ENCODE measurements at regions not wholly inside any gene's neighbourhood (a gene's known extent, or its start where the extent isn't known, plus 50 kb on each side); places are given as distances from the start of the nearest gene placed in this dataset.
"Not testable (repeated sequence)": the region's sequence is repeated elsewhere in the genome, so short reads cannot be mapped to it uniquely, and the experiment has no call there.

DNA sequence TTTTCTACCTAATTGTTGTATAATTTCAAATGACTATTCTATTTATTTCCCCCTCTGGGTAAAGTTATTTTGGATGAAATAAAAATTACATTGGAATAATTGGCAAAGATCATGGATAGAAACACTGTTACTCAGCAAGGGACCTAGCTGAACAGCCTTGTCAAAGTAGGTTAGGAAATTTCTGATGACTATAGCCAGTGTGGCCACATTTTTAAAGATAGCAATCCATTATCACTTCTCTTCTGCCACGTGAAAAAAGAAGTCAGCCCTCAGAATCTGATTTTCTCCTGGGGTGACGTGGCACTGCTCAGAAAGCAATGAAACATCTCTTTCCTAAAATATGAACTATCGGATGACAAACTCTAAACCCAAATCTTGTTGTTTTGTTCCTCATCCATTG, 784.2 kb upstream of the RIOK2 start:
- no peak for DNase-seq

DNA sequence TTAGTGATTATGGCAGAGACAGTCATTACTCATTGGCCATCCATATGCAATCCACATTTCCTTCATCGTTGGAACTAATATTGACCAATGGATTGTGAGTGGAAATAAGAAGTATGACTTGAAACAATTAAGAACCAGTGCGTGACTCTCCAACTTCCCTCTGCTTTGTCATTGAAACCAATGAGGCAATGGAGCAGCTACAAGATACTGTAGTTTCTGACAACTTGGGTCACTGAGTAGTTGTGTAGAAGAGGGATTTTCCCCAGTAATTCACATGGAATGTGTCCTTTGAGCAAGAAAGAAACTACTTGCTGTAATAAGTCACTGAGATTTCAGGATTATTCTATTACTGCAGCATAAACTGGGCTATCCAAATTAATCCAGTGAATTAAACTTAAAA, 785.3 kb upstream of the RIOK2 start:
- DNase-seq = no peak

DNA sequence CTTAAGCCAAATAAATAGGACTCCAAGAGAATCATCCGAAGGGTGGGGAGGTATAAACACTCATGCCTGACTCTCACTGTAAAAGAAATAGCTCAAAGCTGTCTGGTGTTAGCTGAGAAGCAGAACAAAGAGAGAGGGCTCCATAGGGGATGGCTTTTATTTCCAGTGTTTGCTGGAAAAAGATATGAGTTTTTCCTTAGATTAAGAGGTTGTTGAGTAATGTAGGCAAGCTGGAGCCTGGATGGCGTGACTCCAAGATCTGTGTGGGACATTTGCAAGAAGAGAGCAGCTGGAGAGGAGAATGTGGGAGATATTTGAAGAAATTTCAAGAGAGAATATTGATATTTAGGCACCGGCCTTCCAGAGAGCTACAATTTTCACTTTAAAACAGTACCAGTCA, 793.7 kb upstream of the RGMB start:
- DNase-seq = no peak

DNA sequence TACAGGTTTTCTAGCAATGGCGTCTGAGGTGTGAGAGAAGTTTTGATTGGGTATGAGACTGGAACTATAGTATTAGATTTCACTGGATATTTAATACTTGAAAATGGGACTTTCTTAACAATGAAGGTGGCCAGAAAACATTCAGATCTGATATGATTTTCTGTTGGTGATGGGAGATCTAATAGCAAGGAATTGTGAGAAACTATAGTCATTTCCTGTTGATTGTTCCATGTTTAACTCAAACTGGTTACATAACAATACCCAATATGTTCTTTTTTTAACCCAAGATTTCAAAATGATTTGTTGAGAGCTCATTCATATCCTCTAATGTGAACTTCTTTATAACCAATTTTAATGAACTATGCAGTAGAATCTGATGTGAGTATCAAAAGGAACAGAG, 793.2 kb upstream of the RGMB start:
- no peak for DNase-seq

DNA sequence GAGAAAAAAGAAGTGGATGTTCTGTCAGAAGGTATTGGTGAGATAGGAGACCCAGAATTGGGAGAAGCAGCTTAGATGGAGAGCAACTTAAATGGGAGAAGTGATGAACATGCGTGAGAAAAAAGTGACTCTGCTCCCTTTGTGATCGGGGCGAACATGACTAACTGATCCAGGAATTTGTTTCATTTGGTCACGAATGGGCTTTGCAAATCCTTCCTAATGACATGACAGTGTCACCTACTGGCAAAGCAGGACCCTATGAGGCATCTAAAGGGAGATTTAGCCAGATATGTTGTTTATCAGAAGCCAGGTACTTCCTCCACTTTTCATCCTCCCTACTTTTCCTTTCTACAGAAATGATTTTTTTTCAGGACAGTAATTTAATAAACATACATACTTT, 787.4 kb upstream of the RGMB start:
- no peak for DNase-seq

DNA sequence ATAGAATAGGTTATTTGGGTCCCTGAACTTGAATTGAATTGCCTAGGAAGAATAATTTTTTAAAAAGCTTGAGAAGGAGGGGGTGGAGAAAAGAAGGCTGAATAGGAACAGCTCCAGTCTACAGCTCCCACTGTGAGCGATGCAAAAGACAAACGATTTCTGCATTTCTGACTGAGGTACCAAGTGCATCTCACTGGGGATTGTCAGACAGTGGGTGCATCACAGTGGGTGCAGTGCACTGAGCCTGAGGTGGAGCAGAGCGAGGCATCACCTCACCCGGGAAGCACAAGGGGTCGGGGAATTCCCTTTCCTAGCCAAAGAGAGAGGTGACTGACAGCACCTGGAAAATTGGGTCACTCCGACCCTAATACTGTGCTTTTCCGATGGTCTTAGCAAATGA, 782.2 kb upstream of the RGMB start:
- DNase-seq = no peak

DNA sequence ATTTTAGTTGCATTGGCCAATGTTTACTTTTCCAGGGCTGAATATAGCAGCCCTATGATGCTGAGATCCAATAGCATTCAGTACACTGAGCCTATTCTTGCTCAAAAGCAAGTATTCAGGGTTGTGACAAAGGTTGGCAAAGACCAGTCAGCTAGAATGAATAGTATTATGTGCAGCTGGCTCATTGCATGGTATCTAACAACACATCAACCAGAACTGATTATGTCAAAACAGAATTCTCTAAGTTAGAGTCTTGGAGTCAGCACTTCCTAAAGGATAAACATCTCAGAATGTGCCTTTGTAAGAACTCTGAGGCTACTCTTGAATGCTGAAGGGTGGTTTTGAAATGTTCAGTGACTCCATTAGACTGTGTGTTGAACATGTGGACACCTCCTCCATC, 774.5 kb upstream of the RGMB start:
- DNase-seq = no peak

DNA sequence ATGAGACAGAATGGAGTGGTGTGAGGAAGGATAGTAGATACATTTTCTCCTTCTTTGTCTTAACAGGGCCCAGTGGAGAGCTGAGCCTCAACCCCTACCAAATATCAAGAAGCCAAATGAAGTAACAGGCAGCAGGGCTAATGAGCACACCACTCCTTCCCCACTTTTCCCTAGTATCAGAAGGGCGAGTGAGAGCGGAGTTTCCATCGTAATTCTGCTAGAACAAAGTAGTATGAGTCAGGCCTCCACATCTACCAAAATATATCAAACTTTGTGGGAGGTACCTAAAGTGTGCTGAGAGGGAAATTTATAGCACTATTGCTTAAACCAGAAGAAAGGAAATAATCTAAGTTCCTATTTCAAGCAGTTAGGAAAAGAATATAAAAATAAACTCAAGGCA, 769.0 kb upstream of the RGMB start:
- peak; percentile 67 for DNase-seq

DNA sequence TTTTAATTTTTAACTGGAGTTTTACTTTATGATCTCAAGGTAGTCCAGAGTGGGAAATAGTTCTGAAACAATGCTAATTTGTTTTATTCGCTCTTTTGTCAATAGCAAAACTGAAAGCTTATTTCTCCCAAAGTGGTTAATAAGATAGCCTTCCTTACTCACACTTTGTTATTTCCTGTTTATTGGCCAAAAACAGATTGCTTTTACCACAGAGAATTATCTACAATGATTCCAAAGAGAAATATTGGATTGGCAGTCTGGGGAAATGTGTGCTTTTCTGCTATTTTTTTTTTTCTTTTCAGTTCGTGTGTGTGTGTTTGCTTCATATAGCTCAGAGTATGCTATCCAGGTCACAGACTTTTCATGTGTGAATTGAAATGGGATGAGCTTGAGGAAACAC, 756.7 kb upstream of the RGMB start:
- no peak for DNase-seq

DNA sequence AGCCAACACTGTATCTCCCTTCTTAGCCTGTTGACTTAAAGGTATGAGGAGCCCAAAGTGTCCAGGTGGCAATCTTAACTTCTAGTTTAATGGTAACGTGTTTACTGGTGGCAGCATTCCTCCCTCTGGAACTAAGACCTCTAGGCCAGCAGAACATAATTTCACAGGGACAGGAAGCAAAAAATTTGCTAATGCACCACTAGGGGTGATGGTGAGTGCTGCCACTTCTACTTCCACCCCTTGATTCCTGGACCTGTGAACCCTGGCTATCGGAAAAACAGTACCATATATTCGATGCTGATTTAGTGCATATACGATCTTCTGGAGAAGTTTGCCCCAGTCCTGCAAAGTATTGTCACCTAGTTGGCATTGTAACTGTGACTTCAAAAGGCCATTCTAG, 743.2 kb upstream of the RGMB start:
- not testable (repeated sequence) for DNase-seq

DNA sequence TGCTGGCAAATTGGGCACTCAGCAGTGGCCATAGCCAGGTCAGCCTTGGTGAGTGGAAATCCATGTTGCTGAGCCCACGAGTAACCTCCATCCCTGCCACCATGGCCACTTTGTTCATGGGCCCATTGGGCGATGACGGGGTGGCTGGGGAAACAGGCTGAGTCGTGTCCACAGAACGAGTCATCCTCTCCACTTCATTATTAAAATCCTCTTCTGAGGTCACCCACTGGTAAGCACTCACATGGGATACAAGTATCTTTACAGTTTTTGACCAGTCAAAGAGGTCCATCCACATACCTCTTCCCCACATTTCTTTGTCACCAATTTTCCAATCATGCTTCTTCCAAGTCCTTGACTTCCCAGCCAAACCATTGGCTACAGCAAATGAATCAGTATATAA, 742.4 kb upstream of the RGMB start:
- not testable (repeated sequence) for DNase-seq

DNA sequence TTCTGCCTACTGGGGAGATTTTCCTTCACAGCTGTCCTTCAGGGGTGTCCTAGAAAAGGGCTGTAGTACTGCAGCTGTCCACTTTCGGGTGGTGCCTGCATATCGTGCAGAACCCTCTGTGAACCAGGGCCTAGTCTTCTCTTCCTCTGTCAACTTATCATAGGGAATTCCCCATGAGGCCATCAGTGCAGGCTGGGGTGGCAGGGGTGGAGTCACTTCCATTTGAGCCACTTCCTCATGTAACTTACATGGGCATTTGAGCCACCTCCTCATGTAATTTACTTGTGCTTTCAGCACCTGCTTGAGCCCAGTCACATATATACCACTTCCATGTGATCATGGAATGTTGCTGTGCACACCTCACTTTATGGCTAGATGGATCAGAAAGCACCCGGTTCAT, 742.0 kb upstream of the RGMB start:
- DNase-seq = peak; percentile 16

DNA sequence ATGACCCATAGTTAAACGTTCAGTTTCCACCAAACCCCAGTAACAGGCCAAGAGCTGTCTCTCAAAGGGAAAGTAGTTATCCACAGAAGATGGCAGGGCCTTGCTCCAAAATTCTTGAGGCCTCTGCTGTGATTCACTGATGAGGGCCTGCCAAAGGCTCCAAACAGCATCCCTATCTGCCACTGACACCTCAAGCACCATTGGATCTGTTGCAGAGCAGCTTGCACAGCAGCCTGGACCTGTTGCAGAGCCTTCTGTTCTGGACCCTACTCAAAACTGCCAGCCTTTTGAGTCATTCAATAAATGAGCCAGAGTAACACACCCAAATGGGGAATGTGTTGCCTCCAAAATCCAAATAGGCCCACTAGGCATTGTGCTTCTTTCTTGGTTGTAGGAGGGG, 741.5 kb upstream of the RGMB start:
- no peak for DNase-seq

DNA sequence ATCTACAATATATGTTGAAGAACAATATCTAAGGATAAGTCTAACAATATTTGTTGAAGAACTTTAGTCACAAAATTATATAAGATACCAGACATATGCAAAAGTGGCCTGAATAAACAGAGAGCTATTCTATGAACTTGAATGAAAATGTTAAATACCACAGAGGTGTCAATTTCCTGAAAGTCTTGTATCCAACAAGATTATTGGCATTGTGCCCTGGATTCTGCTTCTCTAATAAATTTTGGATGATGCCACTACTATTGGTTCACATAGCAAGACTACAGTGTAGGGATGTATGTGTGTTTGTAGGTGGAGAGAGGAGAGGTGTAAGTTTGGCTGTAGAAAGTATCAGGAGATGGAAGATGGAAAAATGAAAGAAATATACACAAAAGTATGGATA, 731.8 kb upstream of the RGMB start:
- no peak for DNase-seq

DNA sequence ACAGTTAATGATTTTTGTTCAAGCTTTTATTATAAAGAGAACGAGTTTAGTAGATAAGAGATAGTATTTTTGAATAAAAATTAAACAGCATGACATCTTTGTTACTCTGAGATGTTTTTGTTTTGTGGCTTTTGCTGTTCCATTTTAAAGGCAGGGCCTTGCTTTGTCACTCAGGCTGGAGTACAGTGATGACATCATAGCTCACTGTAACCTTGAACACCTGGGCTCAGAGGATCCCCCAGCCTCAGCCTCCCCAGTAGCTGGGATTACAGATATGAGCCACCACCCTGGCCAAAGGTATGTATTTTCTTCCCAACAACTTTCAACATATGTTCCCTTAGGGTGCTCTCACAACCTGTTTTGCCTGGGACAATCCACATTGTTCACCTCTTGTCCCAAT, 730.9 kb upstream of the RGMB start:
- DNase-seq = no peak

DNA sequence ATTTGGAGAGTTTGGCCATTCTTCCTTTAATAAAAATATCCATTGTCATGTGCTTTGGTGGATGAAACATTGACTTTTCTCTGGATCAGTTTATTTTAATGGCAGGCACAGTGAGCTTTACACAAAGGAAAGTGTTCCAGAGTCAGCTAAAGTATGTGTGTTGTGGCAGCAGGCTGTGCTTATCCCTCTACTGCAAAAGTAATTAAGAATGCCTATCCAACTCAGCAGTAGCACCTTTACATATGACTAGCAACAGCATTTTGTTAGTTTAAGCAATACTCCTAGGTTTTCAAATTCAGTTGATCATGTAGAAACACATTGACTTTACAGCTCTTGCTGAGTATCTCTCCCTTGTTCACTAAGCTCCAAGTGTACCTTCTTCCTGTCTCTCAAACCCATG, 730.5 kb upstream of the RGMB start:
- DNase-seq = no peak

DNA sequence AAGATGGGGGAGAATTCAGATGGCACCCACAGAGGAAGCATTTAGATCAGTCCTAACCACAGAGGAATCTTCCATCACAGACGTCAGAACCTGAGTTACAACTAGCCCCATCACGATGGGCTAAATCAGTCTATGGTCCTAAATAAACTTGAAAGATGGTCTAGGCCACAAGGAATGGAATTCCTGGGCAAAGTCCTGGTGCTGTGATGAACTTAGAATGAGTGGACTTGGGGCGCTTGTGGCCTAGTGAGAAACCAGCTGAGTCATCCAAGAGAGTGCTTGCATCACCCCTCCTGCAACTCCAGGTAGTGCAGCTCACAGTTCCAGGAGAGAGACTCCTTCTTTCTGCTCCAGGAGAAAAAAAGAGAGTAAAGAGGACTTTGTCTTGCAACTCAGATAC, 722.9 kb upstream of the RGMB start:
- DNase-seq = no peak

DNA sequence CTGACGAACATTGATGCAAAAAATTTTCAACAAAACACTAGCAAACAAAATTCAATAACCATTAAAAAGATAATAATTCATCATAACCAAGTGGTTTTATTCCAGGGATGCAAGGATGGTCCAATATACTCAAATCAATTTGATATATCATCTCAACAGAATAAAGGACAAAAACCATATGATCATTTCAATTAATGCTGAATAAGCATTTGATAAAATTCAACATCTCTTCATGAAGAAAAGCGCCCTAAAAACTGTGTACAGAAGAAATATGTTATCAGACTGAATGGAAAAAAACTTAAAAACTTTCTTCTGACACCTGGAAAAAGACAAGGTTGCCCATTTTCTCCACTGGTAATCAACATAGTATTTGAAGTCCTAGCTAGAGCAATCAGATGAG, 720.3 kb upstream of the RGMB start:
- DNase-seq = no peak

DNA sequence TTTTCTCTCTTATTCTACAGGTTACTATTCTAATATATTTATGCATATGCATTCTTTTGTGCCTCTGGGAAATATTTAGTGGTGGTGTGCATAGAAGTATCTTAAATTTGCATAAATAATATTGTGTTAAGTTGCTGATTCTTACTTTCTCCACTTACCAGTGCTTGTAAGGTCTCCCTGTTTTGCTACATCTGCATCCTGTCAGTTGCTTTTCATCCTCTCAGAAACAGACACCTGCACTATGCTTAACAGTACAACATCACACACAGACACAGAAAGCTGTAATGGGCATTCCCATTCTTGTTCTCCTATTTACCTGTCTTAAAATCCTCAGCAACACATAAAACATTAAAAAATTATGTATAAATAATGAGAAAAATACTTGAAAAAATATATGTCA, 713.3 kb upstream of the RGMB start:
- no peak for DNase-seq

DNA sequence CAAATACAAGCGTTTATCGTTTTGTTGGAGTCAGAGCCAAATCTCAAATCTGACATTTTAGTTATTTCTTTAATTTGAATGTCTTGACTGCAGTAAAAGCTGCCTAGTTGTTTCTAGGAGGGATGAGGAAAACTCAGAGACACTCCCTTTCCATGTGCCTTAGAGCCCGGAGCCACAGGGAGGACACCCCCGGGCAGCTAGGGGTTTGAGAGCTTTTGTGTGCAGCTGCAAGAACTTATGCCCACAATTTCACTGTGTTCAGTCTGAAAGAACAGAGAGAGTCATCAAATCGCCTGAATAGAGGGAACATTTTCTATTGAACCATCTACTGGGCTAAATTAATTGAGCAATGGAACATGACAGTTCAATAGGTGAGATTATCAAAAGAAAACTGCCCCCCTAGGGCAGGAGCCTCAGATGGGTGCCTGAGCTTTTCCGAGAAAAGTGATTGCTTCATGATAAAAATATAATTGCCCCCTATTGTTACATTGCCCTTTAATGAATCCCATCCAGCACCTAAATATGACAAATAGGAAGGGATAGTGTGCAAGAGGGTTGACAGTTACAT, 709.3 kb upstream of the RGMB start:
- DNase-seq = no peak

DNA sequence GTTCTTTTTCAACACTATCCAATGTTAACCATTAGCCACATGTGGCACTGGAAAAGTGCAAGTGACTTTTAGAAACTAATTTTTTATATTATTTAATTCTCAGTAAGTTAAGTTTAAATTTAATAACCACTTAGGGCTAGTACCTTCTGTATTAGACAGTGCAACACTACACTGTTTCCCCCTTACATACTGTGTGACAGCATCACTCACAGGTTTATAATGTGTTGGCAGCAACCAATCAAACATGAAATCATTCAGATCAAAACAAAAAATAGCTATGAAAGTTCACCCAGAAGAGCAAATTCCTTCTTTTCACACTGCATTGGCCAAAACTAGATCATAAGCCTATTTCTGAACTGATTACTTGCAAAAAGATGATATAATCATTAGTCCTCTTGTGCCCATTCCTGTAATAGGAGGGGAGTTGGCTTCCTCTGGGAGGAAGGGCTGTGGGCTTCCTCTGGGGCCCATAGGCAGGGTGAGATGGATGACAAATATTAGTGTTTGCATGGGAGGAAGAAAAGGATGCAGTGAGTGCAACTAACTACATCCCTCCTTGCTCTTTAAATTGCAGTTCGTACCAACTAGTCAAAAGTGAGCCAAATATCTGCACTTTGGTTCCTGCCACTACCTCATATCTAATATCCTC, 708.1 kb upstream of the RGMB start:
- no peak for DNase-seq

DNA sequence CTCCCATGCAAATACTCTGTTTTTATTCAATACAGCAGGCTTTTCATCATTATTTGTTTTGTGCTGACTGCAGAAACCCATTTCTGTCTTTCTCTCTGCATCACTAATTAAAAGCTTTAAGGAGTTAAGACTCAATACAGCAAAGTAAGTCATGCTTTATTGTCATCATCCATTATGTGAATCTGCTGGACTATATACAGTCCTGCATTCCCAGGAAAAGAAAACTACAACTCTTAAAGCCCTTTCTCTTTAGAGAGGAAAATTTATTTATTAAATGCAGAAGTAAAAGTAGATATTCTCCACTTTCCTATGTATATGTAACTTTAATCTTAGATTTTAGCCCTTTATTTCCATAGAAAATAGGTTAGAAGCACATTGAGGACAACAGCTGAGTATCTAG, 706.6 kb upstream of the RGMB start:
- no peak for DNase-seq

DNA sequence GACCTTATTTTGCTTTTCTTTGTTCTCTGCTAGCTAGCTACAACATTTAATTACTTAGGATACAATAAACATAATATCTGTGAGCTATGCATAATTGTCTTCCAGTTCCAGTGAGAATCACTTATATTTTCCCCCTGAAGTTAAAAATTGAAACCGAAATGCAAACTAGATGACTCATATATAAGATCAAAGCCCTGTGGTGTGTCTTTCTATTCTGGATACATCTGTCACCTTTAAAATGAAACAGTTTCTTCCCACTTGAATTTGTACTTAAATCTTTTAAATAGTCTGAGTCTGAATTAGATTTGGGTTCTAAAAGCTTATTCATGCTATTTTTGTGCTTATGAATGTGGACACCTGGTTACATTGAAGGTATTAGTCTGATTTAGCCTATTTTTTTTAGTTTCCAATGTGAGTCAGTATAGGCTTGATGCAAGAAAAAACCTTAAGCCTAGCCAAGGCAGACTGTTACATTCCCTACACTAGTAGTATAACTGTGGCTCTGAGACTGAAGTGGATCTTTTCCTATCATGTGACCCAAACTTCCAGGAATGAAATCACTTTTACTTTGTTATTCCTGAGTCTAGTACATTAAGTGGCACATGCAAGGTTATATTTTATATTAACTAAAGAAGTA, 703.5 kb upstream of the RGMB start:
- no peak for DNase-seq

DNA sequence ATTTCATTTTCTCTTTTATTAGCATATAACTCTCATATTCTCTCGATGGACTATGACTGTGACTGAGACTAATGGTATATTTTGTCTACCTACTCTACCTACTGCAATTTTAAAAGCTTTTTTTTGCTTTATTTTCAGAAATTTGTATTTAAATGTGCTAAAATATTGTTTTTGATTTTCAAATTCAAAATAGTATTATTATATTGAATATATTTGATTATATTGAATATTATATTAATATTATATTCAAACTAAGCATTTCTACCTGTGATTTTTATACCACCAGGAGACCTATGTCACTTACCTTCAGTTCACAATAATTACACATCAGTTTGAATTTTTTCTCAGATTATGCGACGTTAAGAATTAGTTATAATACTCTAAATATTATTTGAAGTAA, 700.5 kb upstream of the RGMB start:
- DNase-seq = no peak

DNA sequence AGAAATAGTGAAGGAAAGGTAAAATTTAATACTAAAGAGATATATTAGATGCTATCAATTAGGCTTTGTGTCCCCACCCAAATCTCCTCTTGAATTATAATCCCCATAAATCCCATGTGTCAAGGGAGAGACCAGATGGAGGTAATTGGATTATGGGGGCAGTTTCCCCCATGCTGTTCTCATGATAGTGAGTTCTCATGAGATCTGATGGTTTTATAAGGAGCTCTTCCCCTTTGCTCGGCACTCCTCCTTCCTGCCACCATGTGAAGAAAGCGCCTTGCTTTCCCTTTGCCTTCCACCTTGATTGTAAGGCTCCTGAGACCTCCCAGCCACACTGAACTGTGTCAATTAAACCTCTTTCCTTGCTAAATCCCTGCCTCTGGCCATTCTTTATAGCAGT, 697.0 kb upstream of the RGMB start:
- DNase-seq = no peak

All from MV-4-11 (cell line).